ENCODE measurements at regions not wholly inside any gene's neighbourhood (a gene's known extent, or its start where the extent isn't known, plus 50 kb on each side); places are given as distances from the start of the nearest gene placed in this dataset.
"Not testable (repeated sequence)": the region's sequence is repeated elsewhere in the genome, so short reads cannot be mapped to it uniquely, and the experiment has no call there.

DNA sequence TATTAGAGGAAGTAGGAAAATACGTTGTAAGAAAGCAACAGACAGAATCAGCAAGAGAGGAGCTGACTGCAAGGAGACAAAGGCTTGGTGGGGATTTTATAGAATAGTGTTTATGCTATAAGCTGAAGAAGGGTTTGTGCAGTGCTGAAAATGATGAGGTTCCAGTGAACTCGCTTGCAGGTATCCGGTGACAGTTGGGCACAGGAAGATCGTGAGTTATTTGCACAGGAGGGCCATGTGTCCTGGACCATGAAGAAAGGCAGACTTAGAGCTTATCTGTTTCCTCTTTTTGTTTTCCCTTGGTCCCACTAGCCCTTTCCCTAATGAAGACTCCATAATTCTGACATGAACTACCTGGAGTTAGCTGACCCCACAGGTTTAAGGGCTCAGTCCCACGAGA is 61.4 kb downstream of the NXNL2 start:
- no peak for DNase-seq

- no peak for DNase-seq
Measured at GRCh38 chr9:88604836-88605511, 70.0 kb downstream of the NXNL2 start.

DNA sequence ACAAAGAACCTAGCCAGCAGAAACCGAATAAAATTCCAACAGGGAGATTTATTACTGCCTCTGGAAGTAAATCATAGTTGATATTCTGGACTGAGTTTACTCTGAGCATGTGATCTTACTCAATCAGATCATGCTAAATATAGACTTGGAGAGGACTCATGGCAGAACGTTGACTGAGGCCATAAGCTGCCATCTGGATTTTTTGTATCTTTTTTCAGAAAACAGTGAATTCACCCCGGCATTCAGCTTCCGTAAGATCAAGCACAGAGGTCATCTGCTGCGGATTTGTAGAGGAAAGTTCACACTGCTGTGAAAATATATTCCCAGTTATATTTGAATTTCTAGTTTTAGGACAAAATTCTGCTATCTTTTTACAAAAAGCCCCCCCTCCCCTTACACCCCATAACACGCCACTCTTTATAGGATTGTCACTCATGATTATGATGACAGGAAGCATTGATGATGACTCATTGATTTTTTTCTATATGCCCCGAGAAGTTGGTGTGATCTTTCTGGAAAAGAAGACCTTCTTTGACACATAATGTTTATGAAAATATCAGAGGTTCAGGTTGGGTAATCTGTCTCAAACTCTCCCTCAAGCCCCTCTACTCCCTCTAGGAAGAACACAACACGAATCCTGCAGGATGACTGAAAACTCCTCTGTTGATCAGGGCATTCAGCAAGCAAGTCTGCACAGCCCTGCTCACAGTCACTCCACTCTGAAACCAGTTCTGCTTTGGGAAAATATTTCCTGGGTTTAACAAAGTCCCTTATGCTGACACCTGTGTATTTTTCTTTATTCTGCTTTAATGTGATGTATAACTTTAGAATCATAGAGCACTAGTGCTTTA is 70.8 kb downstream of the NXNL2 start:
- no peak for DNase-seq

DNA sequence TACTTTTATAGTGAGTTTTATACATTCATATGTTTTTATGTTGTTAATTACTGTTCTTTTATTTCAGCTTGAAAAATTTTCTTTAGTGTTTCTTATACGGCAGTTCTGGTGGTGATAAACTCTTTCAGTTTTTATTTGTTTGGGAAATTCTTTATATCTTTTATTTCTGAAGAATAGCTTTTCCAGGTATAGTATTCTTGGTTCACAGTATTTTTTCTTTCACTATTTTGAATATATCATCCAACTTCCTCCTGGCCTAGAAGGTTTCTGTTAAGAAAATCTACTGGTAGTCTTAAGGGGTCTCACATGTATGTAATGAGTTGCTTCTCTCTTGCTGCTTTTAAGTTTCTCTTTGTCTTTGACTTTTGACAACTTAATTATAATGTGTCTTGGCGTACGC is 79.4 kb downstream of the NXNL2 start:
- no peak for DNase-seq

DNA sequence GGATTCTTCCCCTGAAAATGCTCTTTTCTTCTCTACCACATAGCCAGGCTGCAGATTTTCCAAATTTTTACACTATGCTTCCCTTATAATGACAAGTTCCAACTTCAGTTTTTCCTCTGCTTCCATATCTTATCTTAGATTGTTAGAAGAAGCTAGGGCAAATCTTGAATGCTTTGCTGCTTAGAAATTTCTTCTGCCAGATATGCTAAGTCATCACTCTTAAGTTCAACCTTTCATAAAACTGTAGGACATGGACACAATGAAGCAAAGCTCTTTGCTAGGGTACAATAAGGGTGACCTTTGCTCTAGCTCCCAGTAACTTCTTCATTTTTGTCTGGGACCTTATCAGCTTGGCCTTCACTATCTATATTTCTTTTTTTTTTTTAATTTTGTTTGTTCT is 88.7 kb downstream of the NXNL2 start:
- no peak for DNase-seq

- no peak for DNase-seq
Measured at GRCh38 chr9:88628114-88628513, 93.1 kb downstream of the NXNL2 start.

- no peak for DNase-seq
Measured at GRCh38 chr9:88628811-88629210, 93.8 kb downstream of the NXNL2 start.

DNA sequence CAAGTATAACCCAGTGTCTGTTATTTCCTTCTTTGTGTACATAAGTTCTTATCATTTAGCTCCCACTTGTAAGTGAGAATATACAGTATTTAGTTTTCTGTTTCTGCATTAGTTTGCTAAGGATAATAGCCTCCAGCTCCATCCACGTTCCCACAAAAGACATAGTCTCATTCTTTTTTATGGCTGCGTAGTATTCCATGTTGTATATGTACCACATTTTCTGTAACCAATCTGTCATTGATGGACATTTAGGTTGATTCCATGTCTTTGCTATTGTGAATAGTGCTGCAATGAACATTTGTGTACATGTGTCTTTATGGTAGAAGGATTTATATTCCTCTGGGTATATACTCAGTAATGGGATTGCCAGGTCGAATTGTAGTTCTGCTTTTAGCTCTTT is 95.6 kb downstream of the NXNL2 start:
- not testable (repeated sequence) for DNase-seq

GRCh38 chr9:88635151-88635550 is 100.2 kb downstream of the NXNL2 start:
- no peak for DNase-seq

- no peak for DNase-seq
Measured at GRCh38 chr9:88641456-88642240, 106.7 kb downstream of the NXNL2 start.

GRCh38 chr9:88642336-88642735 is 107.4 kb downstream of the NXNL2 start:
- DNase-seq = no peak

DNA sequence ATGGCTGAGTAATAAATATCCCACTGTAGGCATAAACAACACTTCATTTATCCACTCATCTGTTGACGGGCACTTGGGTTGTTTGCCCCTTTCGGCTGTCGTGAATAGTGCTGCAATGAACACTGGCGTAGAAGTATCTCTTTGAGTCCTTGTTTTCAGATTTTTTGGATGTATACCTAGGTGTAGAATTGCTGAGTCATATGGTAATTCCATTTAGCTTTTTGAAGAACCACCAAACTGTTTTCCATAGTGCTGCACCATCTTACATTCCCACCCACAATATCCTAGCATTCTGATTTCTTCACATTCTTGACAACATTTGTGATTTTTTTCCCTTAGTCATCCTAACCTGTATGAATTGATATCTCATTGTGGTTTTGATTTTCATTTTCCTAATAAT is 109.0 kb downstream of the NXNL2 start:
- no peak for DNase-seq

DNA sequence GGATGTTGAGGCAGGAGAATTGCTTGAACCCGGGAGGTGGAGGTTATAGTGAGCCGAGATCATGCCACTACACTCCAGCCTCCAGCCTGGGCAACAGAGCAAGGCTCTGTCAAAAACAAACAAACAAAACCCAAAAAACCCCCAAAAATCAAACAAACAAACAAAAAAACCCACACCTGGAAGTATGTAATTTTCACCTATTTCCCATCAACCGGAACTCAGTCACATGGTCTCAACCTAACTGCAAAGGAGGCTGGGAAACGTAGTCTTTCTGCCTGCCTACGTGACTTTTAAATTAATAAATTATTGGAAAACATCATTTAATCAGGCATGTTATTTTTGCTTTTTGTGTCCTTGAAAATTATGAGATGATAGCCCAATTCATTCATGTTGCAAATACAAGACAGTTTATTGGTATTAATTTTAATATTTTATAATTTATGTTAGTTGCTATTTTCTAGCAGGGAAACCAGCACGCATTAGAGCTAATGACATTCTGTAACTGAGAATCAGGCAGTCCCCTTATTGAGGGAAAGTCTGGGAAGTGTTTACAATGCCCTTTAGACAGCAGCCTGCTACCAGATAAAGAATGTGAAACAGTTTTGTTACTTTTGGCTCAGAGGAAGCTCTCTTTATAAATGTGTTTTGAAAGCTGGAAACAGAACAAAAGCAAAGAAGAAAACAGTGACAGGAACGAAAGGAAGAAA is 110.3 kb downstream of the NXNL2 start:
- no peak for DNase-seq

GRCh38 chr9:88645879-88646199 is 110.9 kb downstream of the NXNL2 start:
- no peak for DNase-seq

DNA sequence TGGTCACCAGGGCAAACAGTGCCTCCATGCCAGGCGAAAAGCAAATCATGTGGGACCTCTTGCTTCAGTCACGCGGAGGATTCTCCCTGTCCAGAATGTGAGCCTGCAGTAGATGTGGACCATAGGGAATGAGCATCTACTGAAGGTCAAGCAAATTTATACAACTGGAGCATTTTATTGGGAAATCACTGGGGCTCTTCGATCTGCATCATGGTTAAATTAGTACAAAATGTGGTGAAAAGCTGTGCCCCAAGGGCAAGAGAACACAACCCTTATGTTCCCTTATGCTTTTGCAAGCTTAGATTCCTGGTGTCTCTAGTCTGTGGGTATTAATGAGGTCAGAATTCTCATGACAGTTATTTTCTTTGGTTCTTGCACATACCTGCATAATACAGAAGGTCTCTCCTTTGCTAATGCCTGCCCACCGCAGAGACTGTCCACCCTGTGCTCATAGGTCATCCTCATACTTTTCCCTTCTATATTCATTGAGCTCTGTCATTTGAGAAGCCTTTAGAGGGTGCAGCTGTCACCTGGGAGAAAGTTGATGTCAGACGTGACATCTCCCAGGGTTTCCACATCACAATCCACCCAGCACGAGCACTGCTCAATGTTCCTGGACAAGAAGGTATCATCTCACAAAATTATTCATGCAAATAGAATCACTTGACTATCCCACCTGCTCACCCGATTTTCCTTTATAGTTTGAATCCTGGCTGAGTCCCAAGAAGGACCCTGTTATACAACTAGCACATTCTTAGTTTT is 111.7 kb downstream of the NXNL2 start:
- DNase-seq = no peak

- DNase-seq = no peak
Measured at GRCh38 chr9:88651682-88652633, 117.0 kb downstream of the NXNL2 start.

- no peak for DNase-seq
Measured at GRCh38 chr9:88652876-88653275, 117.9 kb downstream of the NXNL2 start.

- no peak for DNase-seq
Measured at GRCh38 chr9:88653406-88653805, 118.4 kb downstream of the NXNL2 start.

GRCh38 chr9:88653911-88654310 is 118.9 kb downstream of the NXNL2 start:
- DNase-seq = no peak

- no peak for DNase-seq
Measured at GRCh38 chr9:88657893-88658292, 122.9 kb downstream of the NXNL2 start.

DNA sequence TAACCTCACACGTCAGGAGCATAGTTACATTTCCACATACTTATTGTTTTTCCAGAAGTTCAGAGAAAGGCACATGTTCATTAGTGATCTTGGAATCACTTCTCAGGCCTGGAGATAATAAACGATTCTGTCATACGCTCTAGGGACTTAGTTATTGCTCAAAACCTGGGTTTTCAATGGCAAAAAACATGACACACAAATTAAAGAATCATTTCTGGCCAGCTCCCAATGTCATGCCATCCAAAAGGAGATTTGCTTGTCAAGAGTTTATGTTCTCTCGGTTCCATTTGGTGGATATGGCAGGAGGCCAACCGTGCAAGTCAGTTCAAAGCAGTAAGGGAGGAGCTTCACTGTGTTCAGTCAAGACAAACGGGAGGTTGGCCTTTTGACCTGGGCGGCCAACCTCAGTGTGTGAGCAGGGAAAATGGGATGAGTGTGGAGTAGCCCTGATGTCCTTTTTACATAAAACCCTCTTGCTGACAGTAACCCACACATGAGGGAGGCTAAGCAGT is 123.4 kb downstream of the NXNL2 start:
- no peak for DNase-seq

Measured in COR-L47 (cell line).